Medulla oblongata (tissue), 1 donor: ENCODE measurements at regions not wholly inside any gene's neighbourhood (a gene's known extent, or its start where the extent isn't known, plus 50 kb on each side); places are given as distances from the start of the nearest gene placed in this dataset.

Experiments
- DNase-seq: peaks from one replicate; pipeline ENCODE4 v3.0.0-alpha.2; 2015; ENCODE audit errors: extremely low spot score

DNA sequence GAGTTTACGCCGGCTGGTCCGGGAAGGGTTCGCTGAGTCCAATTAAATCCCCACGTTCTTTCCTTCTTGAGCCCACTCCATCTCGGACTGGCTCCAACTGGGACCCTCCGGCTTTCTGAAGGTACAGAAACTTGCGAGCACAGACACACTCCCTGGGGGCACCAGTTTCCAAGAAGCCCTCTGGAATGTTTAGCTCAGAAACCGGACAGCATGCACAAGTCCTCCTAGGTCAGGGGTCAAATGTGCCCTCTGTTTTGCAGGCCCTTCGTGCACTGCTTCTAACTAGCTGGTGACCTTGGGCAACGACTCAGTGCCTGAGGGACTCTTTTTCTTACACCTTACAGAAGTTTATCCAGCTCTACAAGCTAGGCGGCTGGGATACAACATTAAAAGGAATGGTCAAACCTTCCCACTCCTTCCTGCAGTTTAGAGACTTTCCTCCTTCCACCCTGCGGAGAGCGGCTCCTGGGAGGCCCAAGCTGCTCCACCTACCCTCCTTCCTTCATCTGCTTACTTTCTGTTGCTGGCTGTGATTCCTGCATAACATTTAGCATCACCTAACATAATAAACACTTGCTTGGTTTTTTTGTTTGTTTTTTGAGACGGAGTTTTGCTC lies 275.5 kb downstream of the BCOR start:
- DNase-seq, result no peak

DNA sequence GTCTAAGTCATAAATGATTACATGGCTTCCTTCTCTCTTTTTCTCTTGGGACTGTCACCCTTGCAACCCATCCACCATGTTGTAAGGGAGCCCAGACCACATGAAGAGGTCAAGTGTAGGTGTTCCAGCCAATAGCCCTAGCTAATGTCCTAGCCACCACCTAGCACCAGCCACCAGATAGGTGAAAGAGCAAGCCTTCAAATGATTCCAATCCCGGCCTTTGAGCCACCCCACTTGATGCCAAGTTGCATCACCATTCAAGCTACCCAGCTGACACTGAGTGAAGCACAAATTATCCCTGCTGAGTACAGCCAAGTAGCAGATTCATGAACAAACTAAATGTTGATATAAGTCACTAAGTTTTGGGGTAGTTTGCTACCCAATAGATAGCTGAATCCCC lies 274.3 kb downstream of the BCOR start:
- no peak for DNase-seq

GRCh38 chrX:39823854-39824253 lies 273.9 kb downstream of the BCOR start:
- no peak for DNase-seq

GRCh38 chrX:39826813-39827543 lies 270.8 kb downstream of the BCOR start:
- DNase-seq, result no peak

DNA sequence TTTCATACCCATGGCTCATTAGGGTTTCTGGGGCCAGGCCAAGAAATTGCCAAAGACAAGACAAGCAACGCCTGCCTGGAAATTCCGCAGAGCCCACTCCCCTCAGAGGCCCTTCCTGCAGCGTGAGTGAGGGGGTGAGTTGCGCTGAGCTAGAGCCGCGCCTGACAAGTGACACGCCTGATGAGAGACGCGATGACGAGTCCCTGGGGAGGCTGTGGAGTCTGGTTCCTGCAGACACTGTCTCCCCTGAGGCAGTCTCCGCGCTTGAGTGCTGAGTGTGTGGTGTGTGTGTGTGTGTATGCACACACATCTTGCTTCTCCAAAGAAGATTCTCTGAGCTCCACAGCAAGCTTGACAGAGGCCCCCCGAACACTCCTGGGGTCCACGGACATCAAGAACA lies 269.8 kb downstream of the BCOR start:
- DNase-seq, result no peak

DNA sequence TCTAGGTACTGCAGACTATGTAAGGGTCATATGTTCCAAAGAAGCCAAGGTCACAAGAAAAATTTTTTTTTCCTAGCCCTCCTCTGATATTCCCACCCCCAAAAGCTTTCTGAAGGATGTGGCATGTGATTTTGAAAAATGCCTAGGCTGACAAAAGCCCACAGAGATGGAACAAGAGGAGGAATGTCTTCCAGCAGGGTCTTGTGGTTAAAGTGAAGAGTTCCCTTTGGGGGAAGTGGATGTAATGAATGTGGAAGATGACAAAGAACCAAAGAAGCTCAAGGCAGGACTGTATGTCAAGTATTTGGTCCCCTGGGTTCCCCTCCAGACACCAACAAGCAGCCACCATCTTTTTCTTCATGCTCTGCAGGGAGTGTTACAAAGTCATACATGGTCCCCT lies 268.8 kb downstream of the BCOR start:
- DNase-seq, result no peak

DNA sequence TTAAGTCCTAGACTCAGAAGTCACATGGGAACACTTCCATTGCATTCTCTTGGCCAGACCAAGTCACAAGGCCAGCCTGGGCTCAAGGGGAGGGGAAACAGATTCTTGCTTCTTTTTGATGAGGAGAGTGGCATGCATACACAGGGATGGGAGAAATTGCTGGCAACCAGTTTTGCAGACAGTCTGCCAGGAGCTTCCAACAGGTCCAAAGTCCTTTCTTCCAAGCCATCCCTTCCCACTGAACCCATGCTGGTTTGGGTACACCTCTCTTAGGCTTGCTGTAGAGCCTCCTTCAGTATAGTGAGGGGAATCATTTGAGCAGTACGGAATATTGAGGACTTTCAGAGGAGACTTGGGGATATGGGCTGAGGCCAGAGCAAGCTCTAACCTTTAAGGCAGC lies 267.8 kb downstream of the BCOR start:
- DNase-seq, result no peak

- DNase-seq, result no peak
These were observed 267.3 kb downstream of the BCOR start for GRCh38 chrX:39830414-39830813.

DNA sequence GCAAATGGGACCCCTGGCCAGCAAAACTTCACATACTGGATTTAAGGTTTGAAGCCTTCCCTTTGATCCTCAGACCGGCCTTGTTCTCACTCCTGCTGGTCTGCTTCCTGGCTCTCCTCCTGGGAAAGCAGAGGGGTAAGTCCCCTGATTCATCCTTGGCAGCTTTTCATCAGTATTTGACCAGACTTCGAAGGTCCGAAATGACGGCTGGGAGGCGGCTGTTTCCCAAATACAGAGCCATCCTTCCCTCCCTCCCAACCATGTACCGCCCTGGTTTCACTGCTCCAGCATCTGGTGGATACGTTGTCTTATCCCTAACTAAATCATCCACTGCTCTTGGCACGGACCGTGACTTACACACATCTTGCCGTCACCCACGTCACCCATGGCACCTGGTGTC lies 265.5 kb downstream of the BCOR start:
- no peak for DNase-seq

- no peak for DNase-seq
These were observed 263.2 kb downstream of the BCOR start for GRCh38 chrX:39834600-39834999.

DNA sequence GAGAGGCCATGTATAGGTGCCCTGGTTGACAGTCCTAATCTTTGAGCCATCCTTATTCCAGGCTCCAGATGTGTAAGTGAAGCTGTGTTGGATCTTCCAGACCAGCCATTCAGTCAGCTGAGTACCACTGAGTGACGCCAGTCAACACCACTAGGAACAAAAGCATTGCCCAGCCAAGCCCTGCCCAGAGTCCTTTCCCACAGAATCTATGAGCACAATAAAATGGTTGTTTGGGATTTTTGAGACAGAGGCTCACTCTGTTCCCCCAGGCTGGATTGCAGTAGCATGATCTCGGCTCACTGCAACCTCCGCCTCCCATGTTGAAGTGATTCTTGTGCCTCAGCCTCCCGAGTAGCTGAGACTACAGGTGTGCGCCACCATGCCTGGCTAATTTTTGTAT lies 262.5 kb downstream of the BCOR start:
- DNase-seq, result no peak

- DNase-seq, result no peak
These were observed 262.0 kb downstream of the BCOR start for GRCh38 chrX:39835776-39836175.

GRCh38 chrX:39836802-39837420 lies 260.8 kb downstream of the BCOR start:
- DNase-seq, result no peak

GRCh38 chrX:39837688-39838087 lies 260.1 kb downstream of the BCOR start:
- DNase-seq, result no peak

GRCh38 chrX:39839371-39839770 lies 258.4 kb downstream of the BCOR start:
- DNase-seq, result no peak

DNA sequence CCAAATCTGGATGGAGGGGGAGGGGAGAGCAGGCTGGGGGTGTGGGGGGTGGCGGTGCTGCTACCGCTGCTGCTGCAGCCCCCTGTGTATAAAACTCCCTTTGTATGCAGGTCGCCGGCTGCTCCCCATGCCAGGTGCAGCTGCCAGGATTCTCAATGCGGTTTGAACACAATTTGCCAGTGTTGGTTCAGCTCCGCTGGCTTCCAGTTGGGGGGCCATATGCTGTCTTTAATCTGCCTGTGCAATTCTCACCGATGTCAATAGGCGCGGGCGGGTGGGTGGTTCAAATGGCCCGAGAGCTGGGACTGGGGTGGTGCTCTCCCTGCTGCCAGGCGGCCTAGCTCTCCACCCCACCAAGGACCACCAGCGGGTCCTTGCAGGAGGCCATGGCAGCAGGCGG lies 257.6 kb downstream of the BCOR start:
- no peak for DNase-seq

- DNase-seq, result no peak
These were observed 257.1 kb downstream of the BCOR start for GRCh38 chrX:39840581-39841093.

DNA sequence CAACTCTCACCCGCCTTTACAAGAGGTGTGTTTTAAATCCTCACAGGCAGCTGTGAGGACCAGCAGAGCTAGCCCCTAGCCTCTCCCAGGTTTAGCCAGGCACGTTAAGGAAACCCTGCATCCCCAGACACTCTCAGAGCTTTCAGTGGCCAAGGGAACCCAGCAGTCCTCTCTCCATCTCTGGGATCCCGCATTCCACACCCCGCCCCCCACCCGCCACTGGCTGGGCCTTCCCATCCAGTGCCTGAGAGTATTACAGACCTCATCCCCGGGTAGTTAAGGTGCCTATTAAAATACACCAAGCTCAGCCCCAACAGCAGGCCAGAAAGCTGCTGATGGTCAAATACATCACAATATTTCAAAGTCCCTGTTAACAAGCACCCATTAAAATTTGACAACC lies 256.2 kb downstream of the BCOR start:
- no peak for DNase-seq

DNA sequence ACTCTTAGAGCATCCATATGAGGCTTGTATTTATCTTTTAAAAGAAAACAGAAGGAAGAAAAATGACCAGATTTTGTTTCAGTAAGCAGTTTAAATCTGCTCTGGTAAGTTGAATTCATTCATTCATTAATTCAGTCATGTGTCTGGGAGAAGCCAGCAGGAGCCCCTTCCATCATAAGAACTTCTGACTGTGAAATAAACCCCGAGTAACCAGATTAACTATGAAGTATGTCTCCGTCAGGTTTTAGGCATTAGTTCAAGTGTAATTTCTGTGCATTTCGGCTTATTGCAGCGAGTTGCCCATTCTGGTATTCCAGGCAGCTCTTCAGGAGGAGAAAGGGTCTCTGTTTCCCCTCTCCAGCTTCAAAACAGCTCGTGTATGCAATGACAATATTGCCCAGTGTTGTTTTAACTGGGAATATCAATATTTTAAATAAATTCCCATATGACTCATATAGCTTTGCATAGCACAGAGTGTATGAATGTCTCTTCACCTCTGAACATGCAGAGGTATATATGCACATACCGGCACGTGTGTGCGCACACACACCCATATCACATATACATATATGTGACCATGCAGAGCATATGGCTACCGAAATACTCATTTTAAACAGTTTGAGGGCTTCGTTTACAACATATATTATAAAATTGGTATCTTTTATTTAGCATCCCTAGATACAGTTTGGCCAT lies 255.3 kb downstream of the BCOR start:
- no peak for DNase-seq

DNA sequence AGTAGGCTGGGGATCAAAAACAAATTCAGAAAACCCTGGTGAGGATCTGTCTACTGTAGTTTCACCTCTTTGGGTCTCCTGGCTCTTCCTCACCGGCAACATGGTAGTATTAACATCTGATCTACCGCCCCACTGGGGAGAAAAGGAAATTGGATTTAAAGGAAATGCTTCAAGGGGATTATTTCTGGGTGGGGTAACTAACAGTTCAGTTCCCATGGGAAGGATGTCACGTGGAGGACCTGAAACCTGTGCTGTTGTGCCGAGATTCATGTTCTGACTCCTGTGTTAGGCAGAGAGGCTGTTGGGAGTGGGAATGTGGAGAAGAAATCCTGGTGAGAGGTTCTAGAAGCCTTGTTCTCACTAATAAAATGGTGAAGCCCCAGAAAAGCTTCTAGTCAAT lies 254.4 kb downstream of the BCOR start:
- DNase-seq, result no peak

- DNase-seq, result no peak
These were observed 252.5 kb downstream of the BCOR start for GRCh38 chrX:39845233-39845632.

DNA sequence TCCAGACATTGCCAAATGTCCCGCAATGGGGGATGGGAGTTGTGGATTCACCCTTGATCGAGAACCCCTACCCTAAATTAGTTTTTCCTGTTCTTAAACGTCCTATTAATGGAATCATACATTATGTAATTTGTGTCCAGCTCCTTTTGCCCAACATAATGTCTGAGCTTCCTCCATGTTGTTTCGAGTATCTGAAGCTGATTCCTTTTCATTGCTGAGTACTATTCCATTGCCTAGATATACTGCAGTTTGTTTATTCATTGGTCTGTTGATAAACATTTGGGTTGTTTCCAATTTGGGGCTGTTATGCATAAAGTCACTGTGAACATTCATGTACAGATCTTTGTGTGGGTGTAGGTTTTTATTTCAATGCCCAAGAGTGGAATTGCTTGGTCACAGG lies 251.3 kb downstream of the BCOR start:
- DNase-seq, result no peak

DNA sequence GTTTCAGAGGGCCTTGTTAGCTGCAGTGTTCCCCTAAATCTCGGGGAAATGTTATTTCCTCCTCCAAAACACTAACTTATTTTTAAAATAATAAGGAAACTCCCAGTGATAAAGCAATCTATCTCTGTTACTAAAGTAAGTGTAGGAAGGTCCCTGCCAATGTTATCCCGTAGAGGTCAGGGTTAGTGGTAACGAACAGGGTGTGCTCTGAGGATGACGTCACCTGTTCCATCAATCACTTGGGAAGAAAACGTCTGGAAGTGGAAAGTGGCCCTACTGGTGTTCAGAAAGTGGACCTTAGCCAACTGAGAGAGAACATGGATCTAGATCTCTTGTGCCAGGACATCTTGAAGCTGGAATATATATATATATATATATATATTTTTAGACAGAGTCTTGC lies 249.5 kb downstream of the BCOR start:
- no peak for DNase-seq
